Fibroblast of lung (primary cell): ENCODE measurements at regions not wholly inside any gene's neighbourhood (a gene's known extent, or its start where the extent isn't known, plus 50 kb on each side); places are given as distances from the start of the nearest gene placed in this dataset.

ENCODE experiments used
- DNase-seq, 2 donors: peaks; one replicate each; pipeline versions ENCODE4 v3.0.0 to v3.0.0-alpha.2; 2010; ENCODE audit warnings: low read depth in 2 of 2
- H2AFZ ChIP-seq: 2 replicates; pipeline ENCODE4 v1.5.1; 2012; ENCODE audit warnings: low read length, control low read depth, inconsistent platforms
- H3K27ac ChIP-seq: 2 replicates; pipeline ENCODE4 v1.5.1; 2011; ENCODE audit warnings: low read length, control low read depth; ENCODE audit not compliant: insufficient read depth
- H3K27me3 ChIP-seq: 2 replicates; pipeline ENCODE4 v1.5.1; 2011; ENCODE audit warnings: mild to moderate bottlenecking, low read length; ENCODE audit not compliant: control insufficient read depth, insufficient read depth
- H3K36me3 ChIP-seq: 2 replicates; pipeline ENCODE4 v1.5.1; 2011; ENCODE audit warnings: low read length; ENCODE audit not compliant: control insufficient read depth, insufficient read depth
- H3K4me1 ChIP-seq: 2 replicates; pipeline ENCODE4 v1.5.1; 2011; ENCODE audit warnings: low read length; ENCODE audit not compliant: control insufficient read depth, insufficient read depth; ENCODE audit errors: extremely low read depth
- H3K4me2 ChIP-seq: 2 replicates; pipeline ENCODE4 v1.5.1; 2011; ENCODE audit warnings: low read length, control low read depth; ENCODE audit not compliant: insufficient read depth; ENCODE audit errors: extremely low read depth
- H3K4me3 ChIP-seq, 4 experiments: fragments of 200-600 bp in 1 of 4; sonication (generic) in 1 of 4; replicated peaks in 1 of 4; 2 replicates each; pipeline ENCODE4 v1.5.1; 2011 to 2016; ENCODE audit warnings: low read length in 4 of 4, low read depth in 3 of 4, mild to moderate bottlenecking in 3 of 4, control low read depth in 2 of 4, inconsistent platforms in 1 of 4, mixed read lengths in 1 of 4; ENCODE audit not compliant: insufficient read depth in 1 of 4; ENCODE audit errors: control extremely low read depth in 1 of 4
- H3K79me2 ChIP-seq: 2 replicates; pipeline ENCODE4 v1.5.1; 2012; ENCODE audit warnings: mild to moderate bottlenecking, low read length, inconsistent platforms; ENCODE audit not compliant: control insufficient read depth, insufficient read depth
- H3K9ac ChIP-seq: 2 replicates; pipeline ENCODE4 v1.5.1; 2011; ENCODE audit warnings: mild to moderate bottlenecking, low read length, control low read depth; ENCODE audit not compliant: insufficient read depth
- H3K9me3 ChIP-seq: 2 replicates; pipeline ENCODE4 v1.5.1; 2012; ENCODE audit warnings: low read depth, low read length; ENCODE audit not compliant: control insufficient read depth, insufficient read depth
- H4K20me1 ChIP-seq: 2 replicates; pipeline ENCODE4 v1.5.1; 2011; ENCODE audit warnings: low read length; ENCODE audit not compliant: control insufficient read depth, insufficient read depth; ENCODE audit errors: extremely low read depth
- CTCF ChIP-seq, 2 donors: IDR thresholded peaks in 1 of 2; conservative IDR thresholded peaks in 1 of 2; 1 replicate in 1 of 2; 2 replicates in 1 of 2; pipeline ENCODE4 v1.5.1; 2011 to 2012; ENCODE audit warnings: low read length in 2 of 2, control low read depth in 1 of 2, inconsistent platforms in 1 of 2, low read depth in 1 of 2, mild to moderate bottlenecking in 1 of 2
- EZH2 ChIP-seq: IDR thresholded peaks from 2 replicates; pipeline ENCODE4 v1.5.1; 2012; ENCODE audit warnings: low read length, control low read depth, mild to moderate bottlenecking; ENCODE audit errors: missing control alignments

GRCh38 chr1:39105841-39106765 is 80.0 kb downstream of the NDUFS5 start:
- Histone ChIP-seq H3K4me2 (peak overlapping the region; percentile 84), H3K27me3 (no peaks in the 10 kb centered on the region), H3K79me2 (peaks cover 68% of the 10 kb centered on the region), H3K9ac (peak overlapping the region; percentile 80), H3K36me3 (no peaks in the 10 kb centered on the region), H3K27ac (peak overlapping the region; percentile 85), H3K9me3 (no peaks in the 10 kb centered on the region), H2AFZ (no peak overlapping the region), H3K4me3 (peak overlapping the region; percentile 68 to 89 (median 84)), H3K4me1 (peaks cover 27% of the 10 kb centered on the region), H4K20me1 (no peaks in the 10 kb centered on the region)
- TF ChIP-seq EZH2 (no peak), CTCF (conservative IDR thresholded peaks at IDR 0.05 in 1 of 2, IDR thresholded peaks at IDR 0.05 in 1 of 2; ENCODE audit: low read depth in 1 of 2, low read length in 2 of 2) (no peak)
- peak; percentile 51 to 53 for DNase-seq

DNA sequence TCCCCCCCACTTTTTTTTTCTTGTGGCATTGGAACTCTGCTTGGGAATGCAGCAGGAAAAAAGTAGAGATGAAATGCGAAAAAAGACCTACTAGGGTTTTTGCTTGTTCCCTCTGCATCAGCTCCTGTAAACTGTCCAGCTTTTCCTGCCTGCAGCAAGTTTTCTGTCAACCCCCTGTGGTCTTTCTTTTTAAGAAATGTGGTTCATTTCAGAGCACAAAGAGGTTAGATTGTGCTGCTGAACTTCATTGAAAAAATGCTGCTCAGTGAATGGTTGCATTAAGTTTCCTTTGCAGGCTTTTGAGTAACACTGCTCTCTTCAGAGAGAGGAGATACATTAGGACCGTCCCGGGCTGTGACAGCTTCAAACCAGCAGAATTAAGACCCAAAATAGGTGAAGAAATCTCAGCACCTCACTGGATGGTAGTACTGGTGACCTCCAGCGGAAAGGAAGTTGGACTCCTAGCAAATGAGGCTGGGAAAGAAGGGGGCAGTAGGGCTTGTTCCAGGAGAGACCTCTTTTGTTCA is 80.7 kb downstream of the NDUFS5 start:
- Histone ChIP-seq H3K27ac (peak overlapping the region; percentile 85), H3K9me3 (no peaks in the 10 kb centered on the region), H3K4me1 (peaks cover 27% of the 10 kb centered on the region), H3K36me3 (no peaks in the 10 kb centered on the region), H4K20me1 (no peaks in the 10 kb centered on the region), H2AFZ (no peak overlapping the region), H3K27me3 (no peaks in the 10 kb centered on the region), H3K4me2 (peak overlapping the region; percentile 84), H3K4me3 (peak overlapping the region; percentile 68 to 89 (median 84)), H3K79me2 (peaks cover 72% of the 10 kb centered on the region), H3K9ac (peak overlapping the region; percentile 47)
- DNase-seq: peak in 1 of 2 donors; percentile 11
- TF ChIP-seq CTCF (conservative IDR thresholded peaks at IDR 0.05 in 1 of 2, IDR thresholded peaks at IDR 0.05 in 1 of 2; ENCODE audit: low read depth in 1 of 2, low read length in 2 of 2): no peak
- no peak for TF ChIP-seq EZH2

- H4K20me1 ChIP-seq: no peaks in the 10 kb centered on the region
- H3K27me3 ChIP-seq: no peaks in the 10 kb centered on the region
- peak overlapping the region; percentile 68 to 89 (median 84) for H3K4me3 ChIP-seq
- H3K9ac ChIP-seq: no peak overlapping the region
- no peaks in the 10 kb centered on the region for H3K36me3 ChIP-seq
- TF ChIP-seq CTCF (conservative IDR thresholded peaks at IDR 0.05 in 1 of 2, IDR thresholded peaks at IDR 0.05 in 1 of 2; ENCODE audit: low read depth in 1 of 2, low read length in 2 of 2): no peak
- no peak for TF ChIP-seq EZH2
- peaks cover 27% of the 10 kb centered on the region for H3K4me1 ChIP-seq
- no peaks in the 10 kb centered on the region for H3K9me3 ChIP-seq
- peaks cover 78% of the 10 kb centered on the region for H3K79me2 ChIP-seq
- H3K27ac ChIP-seq: peak overlapping the region; percentile 85
- peak in 1 of 2 donors; percentile 28 for DNase-seq
- no peak overlapping the region for H2AFZ ChIP-seq
- peak overlapping the region; percentile 84 for H3K4me2 ChIP-seq
Measured at GRCh38 chr1:39107341-39108290, 81.5 kb downstream of the NDUFS5 start.
